Ovary (tissue), 3 donors: ENCODE measurements at regions not wholly inside any gene's neighbourhood (a gene's known extent, or its start where the extent isn't known, plus 50 kb on each side); places are given as distances from the start of the nearest gene placed in this dataset.

Experiments
- POLR2A ChIP-seq: fragments of 450-650 bp; IDR thresholded peaks from one replicate; pipeline ENCODE4 v1.6.1; 2017; ENCODE audit warnings: antibody characterized with exemption, mild to moderate bottlenecking, moderate library complexity
- TF ChIP-seq, protein P1 (sequence below), 3 donors: fragments of 450-650 bp in 2 of 3; fragments of 200-600 bp in 1 of 3; IDR thresholded peaks; one replicate each; pipeline versions ENCODE4 v1.5.1 to v1.8.0; 2016 to 2022; ENCODE audit warnings: antibody characterized with exemption in 3 of 3, mild to moderate bottlenecking in 1 of 3
- donor health status: DM: no; HTN: no; CAD: no.

DNA sequence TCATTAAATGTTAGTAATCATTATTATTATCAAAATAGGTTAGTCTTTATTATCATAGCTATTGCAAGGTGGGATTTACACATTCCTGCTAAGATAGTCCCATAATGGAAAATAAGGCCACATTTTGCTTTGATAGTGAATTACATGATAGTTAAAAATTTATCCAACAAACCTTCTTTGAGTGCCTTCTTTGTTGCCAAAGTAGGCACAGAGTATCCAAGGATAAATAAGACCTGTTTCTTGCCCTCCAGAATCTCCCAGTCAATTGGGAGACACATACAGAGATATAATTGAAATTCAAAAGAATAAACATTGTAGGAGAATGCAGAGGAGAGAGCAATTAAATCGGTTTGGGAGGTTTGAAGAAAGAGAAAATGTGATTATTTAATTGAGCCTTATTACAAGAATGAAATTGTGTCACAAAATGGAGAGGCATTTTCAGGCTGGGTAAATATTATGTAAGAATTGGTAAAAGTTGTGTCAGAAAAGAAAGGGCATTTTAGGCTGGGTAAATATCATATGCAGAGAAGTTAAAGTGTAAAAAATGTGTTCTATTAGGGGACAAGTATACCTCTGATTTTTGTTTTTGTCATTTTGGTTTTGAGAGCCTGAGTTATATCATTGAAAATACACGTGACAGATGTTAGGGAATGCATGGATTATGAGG, 189.3 kb downstream of the POU4F1 start:
- TF ChIP-seq, protein P1, sequence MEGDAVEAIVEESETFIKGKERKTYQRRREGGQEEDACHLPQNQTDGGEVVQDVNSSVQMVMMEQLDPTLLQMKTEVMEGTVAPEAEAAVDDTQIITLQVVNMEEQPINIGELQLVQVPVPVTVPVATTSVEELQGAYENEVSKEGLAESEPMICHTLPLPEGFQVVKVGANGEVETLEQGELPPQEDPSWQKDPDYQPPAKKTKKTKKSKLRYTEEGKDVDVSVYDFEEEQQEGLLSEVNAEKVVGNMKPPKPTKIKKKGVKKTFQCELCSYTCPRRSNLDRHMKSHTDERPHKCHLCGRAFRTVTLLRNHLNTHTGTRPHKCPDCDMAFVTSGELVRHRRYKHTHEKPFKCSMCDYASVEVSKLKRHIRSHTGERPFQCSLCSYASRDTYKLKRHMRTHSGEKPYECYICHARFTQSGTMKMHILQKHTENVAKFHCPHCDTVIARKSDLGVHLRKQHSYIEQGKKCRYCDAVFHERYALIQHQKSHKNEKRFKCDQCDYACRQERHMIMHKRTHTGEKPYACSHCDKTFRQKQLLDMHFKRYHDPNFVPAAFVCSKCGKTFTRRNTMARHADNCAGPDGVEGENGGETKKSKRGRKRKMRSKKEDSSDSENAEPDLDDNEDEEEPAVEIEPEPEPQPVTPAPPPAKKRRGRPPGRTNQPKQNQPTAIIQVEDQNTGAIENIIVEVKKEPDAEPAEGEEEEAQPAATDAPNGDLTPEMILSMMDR (IDR thresholded peaks at IDR 0.05): no peak
- TF ChIP-seq POLR2A: no peak
